ENCODE measurements at regions not wholly inside any gene's neighbourhood (a gene's known extent, or its start where the extent isn't known, plus 50 kb on each side); places are given as distances from the start of the nearest gene placed in this dataset.

GRCh38 chr20:40770564-40771307 lies 81.7 kb upstream of the MAFB start:
- DNase-seq = no peak

GRCh38 chr20:40771308-40771610 lies 82.2 kb upstream of the MAFB start:
- no peak for DNase-seq

- DNase-seq = no peak
Measured at GRCh38 chr20:40771848-40772511, 82.9 kb upstream of the MAFB start.

- DNase-seq = no peak
Measured at GRCh38 chr20:40773376-40773775, 84.3 kb upstream of the MAFB start.

GRCh38 chr20:40774252-40774651 lies 85.2 kb upstream of the MAFB start:
- no peak for DNase-seq

DNA sequence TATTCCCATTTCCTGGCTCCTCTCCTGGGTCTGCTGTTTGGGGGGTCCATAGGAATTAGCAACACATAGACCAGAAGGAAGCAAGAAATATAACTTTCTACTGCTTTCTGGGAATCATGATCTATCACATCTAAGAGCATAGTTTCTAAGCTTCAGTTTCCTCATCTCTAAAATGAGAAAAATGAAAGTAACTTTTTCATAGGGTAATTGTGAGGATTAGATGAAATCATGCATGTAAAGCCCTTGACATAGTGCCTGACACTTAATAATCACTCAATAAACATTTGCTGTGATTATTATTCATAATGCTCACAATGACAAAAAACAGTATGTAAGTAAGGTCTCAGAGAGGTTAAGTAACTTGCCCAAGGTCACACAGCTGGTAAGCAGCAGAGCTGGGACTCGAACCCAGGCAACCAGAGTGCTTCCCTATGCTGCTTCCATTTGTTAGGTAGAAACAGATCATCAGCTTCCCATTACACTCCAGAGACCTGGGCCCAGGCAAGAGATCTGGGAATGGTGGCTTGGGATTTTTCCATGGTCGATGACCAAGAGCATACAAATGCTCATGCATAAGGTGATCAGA lies 86.6 kb upstream of the MAFB start:
- no peak for DNase-seq

GRCh38 chr20:40776466-40777457 lies 87.7 kb upstream of the MAFB start:
- DNase-seq = no peak

- no peak for DNase-seq
Measured at GRCh38 chr20:40777653-40778052, 88.6 kb upstream of the MAFB start.

GRCh38 chr20:40778894-40779496 lies 90.0 kb upstream of the MAFB start:
- no peak for DNase-seq

GRCh38 chr20:40781327-40782042 lies 92.4 kb upstream of the MAFB start:
- DNase-seq = no peak

GRCh38 chr20:40782043-40782368 lies 93.0 kb upstream of the MAFB start:
- no peak for DNase-seq

DNA sequence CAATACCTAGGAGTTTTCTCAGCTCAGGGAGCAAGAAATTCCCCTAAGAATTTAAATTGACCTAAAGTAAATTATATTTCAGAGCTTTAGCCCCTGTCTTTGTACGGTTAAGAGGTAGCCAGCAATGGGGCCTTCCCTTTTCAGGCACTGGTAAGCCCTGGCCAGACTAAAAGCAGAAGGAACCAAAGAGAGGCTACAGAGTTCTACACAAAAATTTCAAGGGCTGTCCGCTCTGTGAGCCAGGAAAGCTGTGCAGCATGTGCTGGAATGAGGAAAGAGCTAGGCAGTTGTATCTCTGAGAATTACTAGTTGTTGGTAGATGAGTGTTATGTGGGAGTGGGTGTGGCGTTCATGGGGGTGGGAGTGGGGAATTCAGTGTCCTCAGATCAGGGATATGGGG lies 96.3 kb upstream of the MAFB start:
- no peak for DNase-seq

GRCh38 chr20:40786336-40786735 lies 97.3 kb upstream of the MAFB start:
- DNase-seq = no peak

- DNase-seq = no peak
Measured at GRCh38 chr20:40787941-40788340, 98.9 kb upstream of the MAFB start.

DNA sequence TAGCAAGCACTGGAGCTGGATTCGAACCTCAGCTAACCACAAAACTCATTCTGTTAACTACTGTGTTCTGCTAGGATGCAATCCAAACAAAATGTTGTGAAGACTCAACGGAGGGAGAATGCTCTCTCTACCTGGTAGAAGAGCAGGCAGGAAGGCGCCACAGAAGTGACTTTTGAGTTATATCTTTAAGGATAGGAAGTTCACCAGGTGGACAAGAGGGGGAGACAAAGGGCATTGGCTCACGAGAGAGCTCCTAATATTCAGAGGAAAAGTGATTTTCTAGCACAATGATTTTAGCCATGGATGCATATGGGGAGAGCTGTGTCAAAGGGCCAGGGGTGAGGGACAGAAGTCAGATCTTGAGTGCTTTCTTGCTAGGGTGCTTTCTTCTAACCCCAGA lies 108.4 kb upstream of the MAFB start:
- no peak for DNase-seq

- DNase-seq = no peak
Measured at GRCh38 chr20:40798066-40798465, 109.0 kb upstream of the MAFB start.

GRCh38 chr20:40802886-40803285 lies 113.8 kb upstream of the MAFB start:
- no peak for DNase-seq

DNA sequence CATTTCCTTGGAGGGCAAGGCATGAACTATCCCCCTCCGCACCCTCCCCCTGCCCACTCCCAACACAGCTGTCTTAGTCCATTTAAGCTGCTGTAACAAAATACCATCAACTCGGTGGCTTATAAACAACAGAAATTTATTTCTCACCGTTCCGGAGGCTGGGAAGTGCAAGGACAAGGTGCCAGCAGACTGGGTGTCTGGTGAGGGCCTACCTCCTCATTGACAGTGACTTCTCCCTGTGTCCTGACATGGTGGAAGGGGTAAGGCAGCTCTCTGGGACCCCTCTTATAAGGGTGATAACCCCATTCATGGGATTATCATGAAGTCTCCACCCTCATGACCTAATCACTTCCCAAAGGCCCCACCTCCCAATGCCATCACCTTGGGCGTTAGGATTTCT lies 114.3 kb upstream of the MAFB start:
- DNase-seq = no peak

- no peak for DNase-seq
Measured at GRCh38 chr20:40805592-40805991, 116.6 kb upstream of the MAFB start.

DNA sequence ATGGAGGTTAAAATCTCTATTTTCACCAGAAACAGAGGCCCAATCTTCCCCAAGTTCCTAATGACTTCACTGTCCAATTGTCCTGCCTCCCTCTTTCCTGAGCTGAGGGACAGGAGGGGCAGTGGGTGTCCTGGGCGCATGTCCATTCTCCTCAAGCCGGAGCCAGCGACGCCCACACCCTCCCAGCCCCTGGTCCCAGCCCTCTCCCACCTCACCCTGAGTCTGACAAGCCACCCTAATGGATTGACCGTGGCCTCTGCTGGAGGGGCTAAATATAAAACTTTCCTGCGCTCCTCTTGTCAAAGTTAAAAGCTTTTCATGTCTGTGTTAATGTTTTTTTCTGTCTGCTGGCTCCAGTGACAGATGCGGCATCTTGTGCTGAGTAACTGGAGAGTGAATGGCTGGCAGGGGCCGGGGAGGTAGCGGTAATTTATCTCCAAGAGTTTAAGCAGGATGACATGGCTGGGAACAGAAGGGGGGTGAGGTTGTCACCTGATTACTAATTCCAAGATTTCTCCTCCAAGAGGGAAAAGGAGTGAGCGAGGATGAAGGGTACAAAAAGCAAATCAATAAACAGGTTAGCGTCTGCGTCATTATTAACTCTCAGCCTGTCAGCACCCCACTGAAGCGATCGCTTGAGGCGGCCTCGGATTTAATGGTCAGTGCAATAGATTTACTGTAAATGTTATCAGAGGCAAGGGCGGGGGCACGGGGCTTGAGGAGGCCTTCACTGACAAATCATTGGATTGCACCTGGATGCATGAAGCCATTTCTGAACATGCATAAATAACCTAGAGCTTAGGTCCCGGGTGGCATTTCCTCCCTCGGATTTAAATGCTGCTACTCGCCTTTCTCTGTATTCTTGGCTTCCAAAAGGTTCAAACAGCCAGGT lies 118.1 kb upstream of the MAFB start:
- no peak for DNase-seq

DNA sequence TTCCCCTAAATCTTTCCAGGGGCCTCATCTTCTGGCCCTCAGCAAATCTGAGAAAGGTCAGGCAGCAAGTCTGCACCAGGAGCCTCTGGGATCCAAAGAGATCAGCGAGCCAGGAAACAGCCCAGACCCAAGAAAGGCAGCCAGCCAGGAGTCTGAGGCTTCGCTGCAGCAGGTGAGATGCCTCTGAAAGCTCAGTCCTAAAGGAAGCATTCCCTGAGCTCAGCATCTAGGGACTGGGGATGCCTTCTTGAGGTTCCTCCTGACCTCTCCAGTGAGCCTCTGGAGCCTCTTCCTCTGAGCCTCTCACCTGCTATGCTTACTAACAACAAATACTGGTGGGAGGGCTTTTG lies 118.8 kb upstream of the MAFB start:
- no peak for DNase-seq
